ENCODE measurements at regions not wholly inside any gene's neighbourhood (a gene's known extent, or its start where the extent isn't known, plus 50 kb on each side); places are given as distances from the start of the nearest gene placed in this dataset.
A peak's percentile ranks its signal among the peaks of the same experiment; 100 is the strongest.

- WGBS (ENCODE audit: insufficient coverage) = no CpG with 5 or more reads among the region's 18 CpGs
- Histone ChIP-seq H3K4me1 (ENCODE audit: control insufficient read depth, insufficient read depth, low read length) (no peaks in the 10 kb centered on the region), H3K9me3 (ENCODE audit: control insufficient read depth, insufficient read depth, low read length) (no peaks in the 10 kb centered on the region), H3K36me3 (ENCODE audit: control insufficient read depth, insufficient read depth, low read length) (no peaks in the 10 kb centered on the region), H3K27me3 (ENCODE audit: control insufficient read depth, insufficient read depth, low read length) (no peaks in the 10 kb centered on the region), H3K4me3 (ENCODE audit: low read depth, low read length) (no peak overlapping the region), H3K27ac (ENCODE audit: low read depth, low read length) (no peak overlapping the region)
- DNase-seq (ENCODE audit: low read depth in 4 of 6, low spot score in 6 of 6) = no peak
Observed at GRCh38 chrY:7275014-7275413, 363.5 kb upstream of the AMELY start.

GRCh38 chrY:7274369-7274913 lies 362.9 kb upstream of the AMELY start:
- Histone ChIP-seq H3K27ac (ENCODE audit: low read depth, low read length) (no peak overlapping the region), H3K4me3 (ENCODE audit: low read depth, low read length) (no peak overlapping the region), H3K4me1 (ENCODE audit: control insufficient read depth, insufficient read depth, low read length) (no peaks in the 10 kb centered on the region), H3K27me3 (ENCODE audit: control insufficient read depth, insufficient read depth, low read length) (no peaks in the 10 kb centered on the region), H3K36me3 (ENCODE audit: control insufficient read depth, insufficient read depth, low read length) (no peaks in the 10 kb centered on the region), H3K9me3 (ENCODE audit: control insufficient read depth, insufficient read depth, low read length) (no peaks in the 10 kb centered on the region)
- peak in 1 of 6 donors; percentile 36 for DNase-seq (ENCODE audit: low read depth in 4 of 6, low spot score in 6 of 6)
- WGBS (ENCODE audit: insufficient coverage) = no CpG with 5 or more reads among the region's 54 CpGs

GRCh38 chrY:7273587-7274203 lies 362.1 kb upstream of the AMELY start:
- WGBS (ENCODE audit: insufficient coverage) = no CpG with 5 or more reads among the region's 65 CpGs
- Histone ChIP-seq H3K27ac (ENCODE audit: low read depth, low read length) (no peak overlapping the region), H3K4me3 (ENCODE audit: low read depth, low read length) (no peak overlapping the region)

DNA sequence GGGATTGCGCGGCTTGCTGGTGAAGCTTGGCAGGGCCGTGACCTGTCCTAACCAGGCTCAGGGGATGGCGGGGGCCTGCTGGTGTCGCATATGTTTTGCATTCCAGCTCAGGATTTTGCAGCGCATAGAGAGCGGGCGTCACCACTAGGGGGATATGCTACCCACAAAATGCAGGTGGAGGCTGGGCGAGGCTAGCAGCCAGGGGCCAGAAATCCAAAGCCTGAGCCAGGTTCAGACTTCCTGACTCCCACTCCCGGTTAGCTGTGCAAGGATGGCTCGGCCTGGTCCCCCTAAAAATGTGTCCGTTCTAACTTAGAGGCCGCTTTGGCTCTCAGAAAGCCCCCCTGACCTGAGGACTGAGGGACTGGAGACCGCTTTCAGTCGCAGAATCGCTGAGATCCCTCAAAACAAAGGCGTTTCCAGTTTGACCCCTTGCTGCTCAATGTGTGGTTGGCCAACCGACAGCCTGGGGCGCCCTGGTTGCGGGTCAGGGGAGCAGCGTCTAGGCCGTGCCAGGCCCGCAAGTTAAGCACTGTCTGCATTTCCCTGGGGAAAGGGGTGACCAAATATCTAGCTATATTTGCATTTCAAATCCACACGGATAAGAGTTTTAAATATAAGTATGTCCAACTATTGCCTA lies 361.1 kb upstream of the AMELY start:
- Histone ChIP-seq H3K27ac (ENCODE audit: low read depth, low read length) (no peak overlapping the region), H3K9me3 (ENCODE audit: control insufficient read depth, insufficient read depth, low read length) (no peaks in the 10 kb centered on the region), H3K4me3 (ENCODE audit: low read depth, low read length) (no peak overlapping the region), H3K4me1 (ENCODE audit: control insufficient read depth, insufficient read depth, low read length) (no peaks in the 10 kb centered on the region), H3K36me3 (ENCODE audit: control insufficient read depth, insufficient read depth, low read length) (no peaks in the 10 kb centered on the region), H3K27me3 (ENCODE audit: control insufficient read depth, insufficient read depth, low read length) (no peaks in the 10 kb centered on the region)
- WGBS (ENCODE audit: insufficient coverage) = no CpG with 5 or more reads among the region's 24 CpGs
- DNase-seq (ENCODE audit: low read depth in 4 of 6, low spot score in 6 of 6) = peak in 2 of 6 donors; percentile 13 to 82

More at GRCh38 chrY:7273587-7274203, 362.1 kb upstream of the AMELY start:
- H3K36me3 ChIP-seq (ENCODE audit: control insufficient read depth, insufficient read depth, low read length) = no peaks in the 10 kb centered on the region
- H3K27me3 ChIP-seq (ENCODE audit: control insufficient read depth, insufficient read depth, low read length) = no peaks in the 10 kb centered on the region
- H3K9me3 ChIP-seq (ENCODE audit: control insufficient read depth, insufficient read depth, low read length) = no peaks in the 10 kb centered on the region
- H3K4me1 ChIP-seq (ENCODE audit: control insufficient read depth, insufficient read depth, low read length) = no peaks in the 10 kb centered on the region
- peak in 2 of 6 donors; percentile 42 to 86 for DNase-seq (ENCODE audit: low read depth in 4 of 6, low spot score in 6 of 6)

DNA sequence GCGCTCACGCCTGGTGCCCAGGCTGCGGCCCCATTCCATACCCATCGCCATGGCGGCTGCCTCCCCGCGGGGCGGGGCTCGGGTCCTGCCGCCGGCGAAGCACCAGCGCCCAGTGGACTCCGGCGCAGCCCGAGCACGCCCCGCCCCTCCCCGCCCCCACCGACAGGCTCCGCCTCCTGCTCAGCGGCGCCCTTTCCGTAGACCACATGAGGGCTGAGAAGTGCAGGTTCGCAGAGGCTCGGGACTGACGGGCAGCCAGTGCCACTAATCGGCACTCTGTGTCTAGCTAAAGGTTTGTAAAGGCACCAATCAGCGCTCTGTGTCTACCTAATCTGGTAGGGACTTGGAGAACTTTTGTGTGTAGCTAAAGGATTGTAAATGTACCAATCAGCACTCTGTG lies 352.2 kb upstream of the AMELY start:
- no peaks in the 10 kb centered on the region for H3K4me1 ChIP-seq (ENCODE audit: control insufficient read depth, insufficient read depth, low read length)
- H3K27ac ChIP-seq (ENCODE audit: low read depth, low read length) = no peak overlapping the region
- DNase-seq (ENCODE audit: low read depth in 4 of 6, low spot score in 6 of 6) = no peak
- no peaks in the 10 kb centered on the region for H3K9me3 ChIP-seq (ENCODE audit: control insufficient read depth, insufficient read depth, low read length)
- no peaks in the 10 kb centered on the region for H3K36me3 ChIP-seq (ENCODE audit: control insufficient read depth, insufficient read depth, low read length)
- no peak overlapping the region for H3K4me3 ChIP-seq (ENCODE audit: low read depth, low read length)
- H3K27me3 ChIP-seq (ENCODE audit: control insufficient read depth, insufficient read depth, low read length) = no peaks in the 10 kb centered on the region
- WGBS (ENCODE audit: insufficient coverage) = no CpG with 5 or more reads among the region's 29 CpGs

GRCh38 chrY:7262531-7262930 lies 351.0 kb upstream of the AMELY start:
- no peaks in the 10 kb centered on the region for H3K27me3 ChIP-seq (ENCODE audit: control insufficient read depth, insufficient read depth, low read length)
- no peak overlapping the region for H3K4me3 ChIP-seq (ENCODE audit: low read depth, low read length)
- H3K9me3 ChIP-seq (ENCODE audit: control insufficient read depth, insufficient read depth, low read length) = no peaks in the 10 kb centered on the region
- no CpG with 5 or more reads among the region's 4 CpGs for WGBS (ENCODE audit: insufficient coverage)
- no peaks in the 10 kb centered on the region for H3K36me3 ChIP-seq (ENCODE audit: control insufficient read depth, insufficient read depth, low read length)
- no peak overlapping the region for H3K27ac ChIP-seq (ENCODE audit: low read depth, low read length)
- no peak for DNase-seq (ENCODE audit: low read depth in 4 of 6, low spot score in 6 of 6)
- H3K4me1 ChIP-seq (ENCODE audit: control insufficient read depth, insufficient read depth, low read length) = no peaks in the 10 kb centered on the region

DNA sequence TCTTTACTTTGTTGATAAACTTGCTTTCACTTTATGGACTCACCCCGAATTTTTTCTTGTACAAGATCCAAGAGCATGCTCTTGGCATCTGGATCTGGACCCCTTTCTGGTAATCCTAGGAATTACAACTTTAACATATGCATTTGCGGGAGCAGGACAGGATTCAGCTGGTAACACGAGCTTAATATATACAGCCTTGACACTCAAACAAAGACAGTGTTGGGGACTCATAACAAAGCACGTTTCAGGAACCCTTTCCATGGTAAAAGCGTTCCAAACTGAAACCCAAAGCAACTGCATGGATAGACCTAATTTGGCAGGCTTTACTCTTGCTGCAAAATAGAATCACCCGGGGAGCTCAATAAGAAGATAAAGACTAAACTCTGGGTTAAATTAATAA lies 349.7 kb upstream of the AMELY start:
- Histone ChIP-seq H3K36me3 (ENCODE audit: control insufficient read depth, insufficient read depth, low read length) (no peaks in the 10 kb centered on the region), H3K4me3 (ENCODE audit: low read depth, low read length) (no peak overlapping the region), H3K4me1 (ENCODE audit: control insufficient read depth, insufficient read depth, low read length) (no peaks in the 10 kb centered on the region), H3K27ac (ENCODE audit: low read depth, low read length) (no peak overlapping the region), H3K27me3 (ENCODE audit: control insufficient read depth, insufficient read depth, low read length) (no peaks in the 10 kb centered on the region), H3K9me3 (ENCODE audit: control insufficient read depth, insufficient read depth, low read length) (no peaks in the 10 kb centered on the region)
- no peak for DNase-seq (ENCODE audit: low read depth in 4 of 6, low spot score in 6 of 6)
- no CpG with 5 or more reads among the region's 6 CpGs for WGBS (ENCODE audit: insufficient coverage)

DNA sequence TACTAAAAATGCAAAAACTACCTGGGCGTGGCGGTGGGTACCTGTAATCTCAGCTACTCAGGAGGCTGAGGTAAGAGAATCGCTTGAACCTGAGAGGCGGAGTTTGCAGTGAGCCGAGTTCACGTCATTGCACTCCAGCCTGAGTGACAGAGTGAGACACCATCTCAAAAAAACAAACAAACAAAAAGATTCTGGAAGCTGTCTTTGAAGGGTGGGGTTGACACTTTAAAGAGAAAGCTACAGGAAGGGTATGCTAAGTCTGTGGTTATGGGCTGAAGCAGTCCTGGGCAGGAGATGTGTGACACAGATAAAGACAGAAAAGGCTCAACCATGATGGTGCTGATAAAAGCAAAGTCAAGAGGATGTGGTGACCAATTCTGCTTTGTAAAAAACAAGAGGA lies 328.5 kb upstream of the AMELY start:
- no peak overlapping the region for H3K4me3 ChIP-seq (ENCODE audit: low read depth, low read length)
- H3K9me3 ChIP-seq (ENCODE audit: control insufficient read depth, insufficient read depth, low read length) = no peaks in the 10 kb centered on the region
- no peaks in the 10 kb centered on the region for H3K36me3 ChIP-seq (ENCODE audit: control insufficient read depth, insufficient read depth, low read length)
- no peaks in the 10 kb centered on the region for H3K27me3 ChIP-seq (ENCODE audit: control insufficient read depth, insufficient read depth, low read length)
- WGBS (ENCODE audit: insufficient coverage) = no CpG with 5 or more reads among the region's 6 CpGs
- DNase-seq (ENCODE audit: low read depth in 4 of 6, low spot score in 6 of 6) = no peak
- H3K4me1 ChIP-seq (ENCODE audit: control insufficient read depth, insufficient read depth, low read length) = no peaks in the 10 kb centered on the region
- H3K27ac ChIP-seq (ENCODE audit: low read depth, low read length) = no peak overlapping the region

DNA sequence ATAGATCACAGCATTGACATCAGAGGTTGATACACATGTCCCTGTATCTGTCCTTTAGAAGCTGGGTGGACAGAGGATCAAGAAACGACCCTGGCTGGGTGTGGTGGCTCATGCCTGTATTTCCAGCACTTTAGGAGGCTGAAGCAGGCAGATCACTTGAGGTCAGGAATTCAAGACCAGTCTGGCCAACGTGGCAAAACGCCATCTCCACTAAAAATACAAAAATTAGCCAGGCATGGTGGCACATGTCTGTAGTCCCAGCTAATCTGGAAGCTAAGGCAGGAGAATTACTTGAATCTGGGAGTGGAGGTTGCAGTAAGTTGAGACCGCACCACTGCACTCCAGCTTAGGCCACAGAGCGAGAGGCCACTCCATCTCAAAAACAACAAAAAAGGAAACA lies 300.4 kb upstream of the AMELY start:
- Histone ChIP-seq H3K4me1 (ENCODE audit: control insufficient read depth, insufficient read depth, low read length) (no peaks in the 10 kb centered on the region), H3K36me3 (ENCODE audit: control insufficient read depth, insufficient read depth, low read length) (no peaks in the 10 kb centered on the region), H3K9me3 (ENCODE audit: control insufficient read depth, insufficient read depth, low read length) (no peaks in the 10 kb centered on the region), H3K27ac (ENCODE audit: low read depth, low read length) (no peak overlapping the region), H3K27me3 (ENCODE audit: control insufficient read depth, insufficient read depth, low read length) (no peaks in the 10 kb centered on the region), H3K4me3 (ENCODE audit: low read depth, low read length) (no peak overlapping the region)
- no CpG with 5 or more reads among the region's 5 CpGs for WGBS (ENCODE audit: insufficient coverage)
- DNase-seq (ENCODE audit: low read depth in 4 of 6, low spot score in 6 of 6) = no peak

DNA sequence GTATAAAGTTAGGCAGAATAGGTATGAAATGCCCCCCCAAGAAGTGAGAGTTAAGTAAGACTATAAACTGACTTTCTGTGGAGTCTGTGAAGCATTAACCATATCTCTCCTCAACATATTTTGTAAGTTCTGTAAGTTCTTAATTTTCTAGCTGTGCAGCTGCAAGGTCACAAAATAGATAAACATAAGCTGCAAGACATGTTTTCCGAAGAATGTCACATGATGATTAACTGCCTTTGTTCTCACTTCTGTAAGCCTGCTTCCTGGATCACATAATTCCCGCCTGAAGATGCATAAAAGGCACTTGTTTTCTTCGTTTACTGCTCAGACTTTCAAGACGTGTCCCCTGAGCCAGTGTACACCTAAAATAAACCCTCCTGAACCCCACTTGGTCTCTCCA lies 292.9 kb upstream of the AMELY start:
- Histone ChIP-seq H3K27ac (ENCODE audit: low read depth, low read length) (no peak overlapping the region), H3K27me3 (ENCODE audit: control insufficient read depth, insufficient read depth, low read length) (no peaks in the 10 kb centered on the region), H3K9me3 (ENCODE audit: control insufficient read depth, insufficient read depth, low read length) (no peaks in the 10 kb centered on the region), H3K4me1 (ENCODE audit: control insufficient read depth, insufficient read depth, low read length) (no peaks in the 10 kb centered on the region), H3K4me3 (ENCODE audit: low read depth, low read length) (no peak overlapping the region), H3K36me3 (ENCODE audit: control insufficient read depth, insufficient read depth, low read length) (no peaks in the 10 kb centered on the region)
- DNase-seq (ENCODE audit: low read depth in 4 of 6, low spot score in 6 of 6) = peak in 1 of 6 donors; percentile 18
- no CpG with 5 or more reads among the region's 4 CpGs for WGBS (ENCODE audit: insufficient coverage)
